ENCODE measurements at regions not wholly inside any gene's neighbourhood (a gene's known extent, or its start where the extent isn't known, plus 50 kb on each side); places are given as distances from the start of the nearest gene placed in this dataset.

DNA sequence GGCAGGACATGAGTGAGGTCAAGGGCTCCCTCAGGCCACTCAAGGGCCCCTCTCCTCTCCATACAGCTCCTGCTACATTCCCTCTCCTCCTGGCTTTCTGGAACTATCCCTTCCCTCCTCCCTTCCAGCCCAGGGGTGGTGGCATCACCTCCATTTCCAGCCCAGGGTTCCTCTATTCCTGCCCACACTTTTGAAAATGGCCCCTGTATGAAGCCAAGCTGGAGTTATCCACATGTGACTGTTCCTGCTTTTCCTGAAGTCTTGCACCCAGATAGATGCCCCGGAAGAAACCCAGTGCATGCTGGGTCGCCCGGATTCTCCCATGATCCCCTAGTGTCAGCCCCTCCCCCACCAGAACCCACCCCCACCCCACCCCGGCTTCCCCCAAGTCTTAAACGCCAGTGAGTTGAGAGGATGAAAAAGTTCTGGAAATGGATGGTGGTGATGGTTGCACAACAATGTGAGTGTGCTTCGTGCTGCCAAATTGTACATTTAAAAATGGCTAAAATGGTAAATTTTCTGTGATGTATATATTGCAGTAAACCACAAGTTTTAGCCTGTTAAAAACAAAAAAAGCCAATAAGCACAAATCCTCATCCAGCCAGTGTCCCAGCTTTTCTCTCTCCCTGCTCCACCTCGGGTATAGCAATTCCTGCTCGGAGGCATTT, 136.9 kb downstream of the SCARB1 start:
- DNase-seq (ENCODE audit: low read depth, low spot score) (no peak), FAIRE-seq (no peak)
- dilution Hi-C loops (cut with MboI; ENCODE audit: extremely low pct_ligation_motif_present, low sequenced_read_pairs): no loop called here
- TF ChIP-seq, protein P1, sequence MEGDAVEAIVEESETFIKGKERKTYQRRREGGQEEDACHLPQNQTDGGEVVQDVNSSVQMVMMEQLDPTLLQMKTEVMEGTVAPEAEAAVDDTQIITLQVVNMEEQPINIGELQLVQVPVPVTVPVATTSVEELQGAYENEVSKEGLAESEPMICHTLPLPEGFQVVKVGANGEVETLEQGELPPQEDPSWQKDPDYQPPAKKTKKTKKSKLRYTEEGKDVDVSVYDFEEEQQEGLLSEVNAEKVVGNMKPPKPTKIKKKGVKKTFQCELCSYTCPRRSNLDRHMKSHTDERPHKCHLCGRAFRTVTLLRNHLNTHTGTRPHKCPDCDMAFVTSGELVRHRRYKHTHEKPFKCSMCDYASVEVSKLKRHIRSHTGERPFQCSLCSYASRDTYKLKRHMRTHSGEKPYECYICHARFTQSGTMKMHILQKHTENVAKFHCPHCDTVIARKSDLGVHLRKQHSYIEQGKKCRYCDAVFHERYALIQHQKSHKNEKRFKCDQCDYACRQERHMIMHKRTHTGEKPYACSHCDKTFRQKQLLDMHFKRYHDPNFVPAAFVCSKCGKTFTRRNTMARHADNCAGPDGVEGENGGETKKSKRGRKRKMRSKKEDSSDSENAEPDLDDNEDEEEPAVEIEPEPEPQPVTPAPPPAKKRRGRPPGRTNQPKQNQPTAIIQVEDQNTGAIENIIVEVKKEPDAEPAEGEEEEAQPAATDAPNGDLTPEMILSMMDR (optimal IDR thresholded peaks at IDR 0.05 in 1 of 3, IDR thresholded peaks at IDR 0.05 in 1 of 3, conservative IDR thresholded peaks at IDR 0.05 in 1 of 3; ENCODE audit: extremely low read depth in 1 of 3, insufficient read depth in 2 of 3, low read length in 3 of 3): no peak
- no peak for TF ChIP-seq EZH2 (IDR thresholded peaks at IDR 0.05; ENCODE audit: low read length)
- Histone ChIP-seq H2AFZ (ENCODE audit: control insufficient read depth, low read length) (peak overlapping the region; percentile 53), H3K4me2 (ENCODE audit: control insufficient read depth, extremely low read depth, insufficient read depth, low read depth, low read length) (peak overlapping the region; percentile 71), H4K20me1 (ENCODE audit: control insufficient read depth, extremely low read depth, insufficient read depth, low read length) (no peaks in the 10 kb centered on the region), H3K4me1 (ENCODE audit: control insufficient read depth, extremely low read depth, insufficient read depth, low read length) (peaks cover 7% of the 10 kb centered on the region), H3K27ac (ENCODE audit: control insufficient read depth, insufficient read depth, low read length) (no peak overlapping the region), H3K9ac (ENCODE audit: control insufficient read depth, extremely low read depth, insufficient read depth, low read length) (no peak overlapping the region), H3K79me2 (ENCODE audit: control insufficient read depth, insufficient read depth, low read length) (no peaks in the 10 kb centered on the region), H3K9me3 (ENCODE audit: control insufficient read depth, low read depth, low read length) (no peaks in the 10 kb centered on the region), H3K36me3 (ENCODE audit: control insufficient read depth in 2 of 2, extremely low read depth in 1 of 2, insufficient read depth in 2 of 2, low read length in 2 of 2) (no peaks in the 10 kb centered on the region), H3K27me3 (ENCODE audit: control insufficient read depth, extremely low read depth, insufficient read depth, low read length) (no peaks in the 10 kb centered on the region), H3K9me1 (ENCODE audit: control insufficient read depth, extremely low read depth, insufficient read depth, low read length) (no peaks in the 10 kb centered on the region), H3K4me3 (ENCODE audit: control insufficient read depth in 2 of 3, extremely low read depth in 1 of 3, insufficient read depth in 2 of 3, low read depth in 1 of 3, low read length in 3 of 3) (peak overlapping the region in 1 of 3 experiments; percentile 14)

DNA sequence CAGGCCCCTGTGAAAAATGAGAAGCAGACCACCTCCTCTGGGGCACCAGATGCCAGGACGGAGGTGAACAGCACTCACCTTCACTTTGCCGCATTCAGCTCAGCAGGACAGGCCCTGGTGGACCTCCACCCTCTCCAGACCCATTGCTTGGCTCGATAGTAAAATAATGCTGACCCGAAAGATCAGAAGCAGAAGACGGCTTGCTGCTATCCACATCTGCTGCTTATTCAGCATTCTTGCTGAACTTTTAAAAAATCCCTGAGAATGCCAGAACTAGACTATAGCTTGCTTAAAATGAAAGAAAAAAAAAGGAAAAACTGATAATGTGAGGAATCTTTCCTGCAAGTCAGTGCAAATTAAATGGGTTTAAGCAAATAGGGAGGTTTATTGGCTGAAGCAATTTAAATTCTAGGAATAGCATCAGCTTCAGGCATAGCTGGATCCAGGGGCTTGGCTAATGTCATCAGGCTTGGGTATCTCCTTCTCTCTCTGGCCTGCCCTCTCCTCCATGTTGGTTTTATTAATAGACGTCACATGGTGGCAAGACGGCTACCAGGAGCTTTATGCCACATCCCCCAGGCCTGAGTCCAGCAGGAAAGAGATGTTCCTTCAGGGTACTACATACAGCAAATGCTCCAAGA, 137.9 kb downstream of the SCARB1 start:
- Histone ChIP-seq H3K9me1 (ENCODE audit: control insufficient read depth, extremely low read depth, insufficient read depth, low read length) (no peaks in the 10 kb centered on the region), H3K4me3 (ENCODE audit: control insufficient read depth in 2 of 3, extremely low read depth in 1 of 3, insufficient read depth in 2 of 3, low read depth in 1 of 3, low read length in 3 of 3) (no peak overlapping the region), H4K20me1 (ENCODE audit: control insufficient read depth, extremely low read depth, insufficient read depth, low read length) (no peaks in the 10 kb centered on the region), H2AFZ (ENCODE audit: control insufficient read depth, low read length) (no peak overlapping the region), H3K36me3 (ENCODE audit: control insufficient read depth in 2 of 2, extremely low read depth in 1 of 2, insufficient read depth in 2 of 2, low read length in 2 of 2) (no peaks in the 10 kb centered on the region), H3K9ac (ENCODE audit: control insufficient read depth, extremely low read depth, insufficient read depth, low read length) (no peak overlapping the region), H3K27ac (ENCODE audit: control insufficient read depth, insufficient read depth, low read length) (no peak overlapping the region), H3K9me3 (ENCODE audit: control insufficient read depth, low read depth, low read length) (no peaks in the 10 kb centered on the region), H3K4me1 (ENCODE audit: control insufficient read depth, extremely low read depth, insufficient read depth, low read length) (peaks cover 13% of the 10 kb centered on the region), H3K79me2 (ENCODE audit: control insufficient read depth, insufficient read depth, low read length) (no peaks in the 10 kb centered on the region), H3K27me3 (ENCODE audit: control insufficient read depth, extremely low read depth, insufficient read depth, low read length) (no peaks in the 10 kb centered on the region), H3K4me2 (ENCODE audit: control insufficient read depth, extremely low read depth, insufficient read depth, low read depth, low read length) (no peak overlapping the region)
- DNase-seq (ENCODE audit: low read depth, low spot score) (no peak), FAIRE-seq (no peak)
- TF ChIP-seq, protein P1 (optimal IDR thresholded peaks at IDR 0.05 in 1 of 3, IDR thresholded peaks at IDR 0.05 in 1 of 3, conservative IDR thresholded peaks at IDR 0.05 in 1 of 3; ENCODE audit: extremely low read depth in 1 of 3, insufficient read depth in 2 of 3, low read length in 3 of 3): no peak
- TF ChIP-seq EZH2 (IDR thresholded peaks at IDR 0.05; ENCODE audit: low read length): no peak
- dilution Hi-C loops (cut with MboI; ENCODE audit: extremely low pct_ligation_motif_present, low sequenced_read_pairs): no loop called here
